H1 (cell line): ENCODE measurements at regions not wholly inside any gene's neighbourhood (a gene's known extent, or its start where the extent isn't known, plus 50 kb on each side); places are given as distances from the start of the nearest gene placed in this dataset.

Experiments used
- HDAC2 ChIP-seq, 2 experiments: fragments of 300-600 bp in 1 of 2; sonication (generic) in 1 of 2; IDR thresholded peaks; 2 replicates each; pipeline ENCODE4 v1.6.1; 2011 to 2012; ENCODE audit warnings: low read depth in 2 of 2, low read length in 2 of 2, mild to moderate bottlenecking in 2 of 2, moderate library complexity in 2 of 2, borderline replicate concordance in 1 of 2, inconsistent platforms in 1 of 2
- KDM5A ChIP-seq: fragments of 200-600 bp; IDR thresholded peaks from 2 replicates; pipeline ENCODE4 v1.7.1; 2012; ENCODE audit warnings: mild to moderate bottlenecking, low read length, inconsistent platforms, mixed read lengths
- MAFK ChIP-seq: IDR thresholded peaks from 2 replicates; pipeline ENCODE4 v1.6.1; 2012; ENCODE audit warnings: low read depth, mild to moderate bottlenecking, improper control_type of control experiment, low read length
- NRF1 ChIP-seq: IDR thresholded peaks from 2 replicates; pipeline ENCODE4 v1.6.1; 2011; ENCODE audit warnings: mild to moderate bottlenecking, low read depth, low read length, improper control_type of control experiment
- POU5F1 ChIP-seq: IDR thresholded peaks from 2 replicates; pipeline ENCODE4 v1.6.1; 2011; ENCODE audit warnings: low read depth, mild to moderate bottlenecking, low read length, moderate library complexity
- SIN3A ChIP-seq, 2 experiments: IDR thresholded peaks in 1 of 2; conservative IDR thresholded peaks in 1 of 2; 2 replicates each; pipeline ENCODE4 v1.6.1; 2011 to 2012; ENCODE audit warnings: low read length in 2 of 2, improper control_type of control experiment in 1 of 2, low read depth in 1 of 2, mild to moderate bottlenecking in 1 of 2
- ZNF274 ChIP-seq: IDR thresholded peaks from 2 replicates; pipeline ENCODE4 v1.7.0; 2012; ENCODE audit warnings: low read length, borderline replicate concordance; ENCODE audit errors: extremely low read depth
- TF ChIP-seq, protein P1 (sequence below): fragments of 300-600 bp; sonication (generic); IDR thresholded peaks from 2 replicates; pipeline ENCODE4 v1.7.1; 2012; ENCODE audit warnings: low read length, moderate library complexity, mild to moderate bottlenecking, inconsistent platforms; ENCODE audit not compliant: insufficient replicate concordance
- TF ChIP-seq, protein P2 (sequence below): IDR thresholded peaks from 2 replicates; pipeline ENCODE4 v1.6.1; 2012; ENCODE audit warnings: low read length, inconsistent platforms

DNA sequence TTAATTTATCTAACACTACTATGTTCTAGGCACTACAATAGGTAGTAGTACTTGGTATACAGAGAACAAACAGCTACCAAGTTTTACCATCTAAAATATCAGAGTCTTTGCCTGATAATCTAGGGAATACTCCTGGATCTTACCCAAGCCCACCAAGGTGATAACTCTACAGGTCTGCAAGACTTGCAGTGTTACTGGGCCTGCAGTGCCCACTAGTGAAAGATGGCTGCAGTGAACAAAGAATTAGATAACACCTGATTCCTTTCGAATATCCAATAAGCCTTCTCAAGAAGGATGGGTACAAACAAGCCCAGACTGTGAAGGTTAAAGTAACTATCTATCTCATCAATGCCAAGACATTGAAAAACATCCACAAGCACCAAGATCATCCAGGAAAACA is 317.0 kb upstream of the DCBLD2 start (continued):
- TF ChIP-seq, protein P1, sequence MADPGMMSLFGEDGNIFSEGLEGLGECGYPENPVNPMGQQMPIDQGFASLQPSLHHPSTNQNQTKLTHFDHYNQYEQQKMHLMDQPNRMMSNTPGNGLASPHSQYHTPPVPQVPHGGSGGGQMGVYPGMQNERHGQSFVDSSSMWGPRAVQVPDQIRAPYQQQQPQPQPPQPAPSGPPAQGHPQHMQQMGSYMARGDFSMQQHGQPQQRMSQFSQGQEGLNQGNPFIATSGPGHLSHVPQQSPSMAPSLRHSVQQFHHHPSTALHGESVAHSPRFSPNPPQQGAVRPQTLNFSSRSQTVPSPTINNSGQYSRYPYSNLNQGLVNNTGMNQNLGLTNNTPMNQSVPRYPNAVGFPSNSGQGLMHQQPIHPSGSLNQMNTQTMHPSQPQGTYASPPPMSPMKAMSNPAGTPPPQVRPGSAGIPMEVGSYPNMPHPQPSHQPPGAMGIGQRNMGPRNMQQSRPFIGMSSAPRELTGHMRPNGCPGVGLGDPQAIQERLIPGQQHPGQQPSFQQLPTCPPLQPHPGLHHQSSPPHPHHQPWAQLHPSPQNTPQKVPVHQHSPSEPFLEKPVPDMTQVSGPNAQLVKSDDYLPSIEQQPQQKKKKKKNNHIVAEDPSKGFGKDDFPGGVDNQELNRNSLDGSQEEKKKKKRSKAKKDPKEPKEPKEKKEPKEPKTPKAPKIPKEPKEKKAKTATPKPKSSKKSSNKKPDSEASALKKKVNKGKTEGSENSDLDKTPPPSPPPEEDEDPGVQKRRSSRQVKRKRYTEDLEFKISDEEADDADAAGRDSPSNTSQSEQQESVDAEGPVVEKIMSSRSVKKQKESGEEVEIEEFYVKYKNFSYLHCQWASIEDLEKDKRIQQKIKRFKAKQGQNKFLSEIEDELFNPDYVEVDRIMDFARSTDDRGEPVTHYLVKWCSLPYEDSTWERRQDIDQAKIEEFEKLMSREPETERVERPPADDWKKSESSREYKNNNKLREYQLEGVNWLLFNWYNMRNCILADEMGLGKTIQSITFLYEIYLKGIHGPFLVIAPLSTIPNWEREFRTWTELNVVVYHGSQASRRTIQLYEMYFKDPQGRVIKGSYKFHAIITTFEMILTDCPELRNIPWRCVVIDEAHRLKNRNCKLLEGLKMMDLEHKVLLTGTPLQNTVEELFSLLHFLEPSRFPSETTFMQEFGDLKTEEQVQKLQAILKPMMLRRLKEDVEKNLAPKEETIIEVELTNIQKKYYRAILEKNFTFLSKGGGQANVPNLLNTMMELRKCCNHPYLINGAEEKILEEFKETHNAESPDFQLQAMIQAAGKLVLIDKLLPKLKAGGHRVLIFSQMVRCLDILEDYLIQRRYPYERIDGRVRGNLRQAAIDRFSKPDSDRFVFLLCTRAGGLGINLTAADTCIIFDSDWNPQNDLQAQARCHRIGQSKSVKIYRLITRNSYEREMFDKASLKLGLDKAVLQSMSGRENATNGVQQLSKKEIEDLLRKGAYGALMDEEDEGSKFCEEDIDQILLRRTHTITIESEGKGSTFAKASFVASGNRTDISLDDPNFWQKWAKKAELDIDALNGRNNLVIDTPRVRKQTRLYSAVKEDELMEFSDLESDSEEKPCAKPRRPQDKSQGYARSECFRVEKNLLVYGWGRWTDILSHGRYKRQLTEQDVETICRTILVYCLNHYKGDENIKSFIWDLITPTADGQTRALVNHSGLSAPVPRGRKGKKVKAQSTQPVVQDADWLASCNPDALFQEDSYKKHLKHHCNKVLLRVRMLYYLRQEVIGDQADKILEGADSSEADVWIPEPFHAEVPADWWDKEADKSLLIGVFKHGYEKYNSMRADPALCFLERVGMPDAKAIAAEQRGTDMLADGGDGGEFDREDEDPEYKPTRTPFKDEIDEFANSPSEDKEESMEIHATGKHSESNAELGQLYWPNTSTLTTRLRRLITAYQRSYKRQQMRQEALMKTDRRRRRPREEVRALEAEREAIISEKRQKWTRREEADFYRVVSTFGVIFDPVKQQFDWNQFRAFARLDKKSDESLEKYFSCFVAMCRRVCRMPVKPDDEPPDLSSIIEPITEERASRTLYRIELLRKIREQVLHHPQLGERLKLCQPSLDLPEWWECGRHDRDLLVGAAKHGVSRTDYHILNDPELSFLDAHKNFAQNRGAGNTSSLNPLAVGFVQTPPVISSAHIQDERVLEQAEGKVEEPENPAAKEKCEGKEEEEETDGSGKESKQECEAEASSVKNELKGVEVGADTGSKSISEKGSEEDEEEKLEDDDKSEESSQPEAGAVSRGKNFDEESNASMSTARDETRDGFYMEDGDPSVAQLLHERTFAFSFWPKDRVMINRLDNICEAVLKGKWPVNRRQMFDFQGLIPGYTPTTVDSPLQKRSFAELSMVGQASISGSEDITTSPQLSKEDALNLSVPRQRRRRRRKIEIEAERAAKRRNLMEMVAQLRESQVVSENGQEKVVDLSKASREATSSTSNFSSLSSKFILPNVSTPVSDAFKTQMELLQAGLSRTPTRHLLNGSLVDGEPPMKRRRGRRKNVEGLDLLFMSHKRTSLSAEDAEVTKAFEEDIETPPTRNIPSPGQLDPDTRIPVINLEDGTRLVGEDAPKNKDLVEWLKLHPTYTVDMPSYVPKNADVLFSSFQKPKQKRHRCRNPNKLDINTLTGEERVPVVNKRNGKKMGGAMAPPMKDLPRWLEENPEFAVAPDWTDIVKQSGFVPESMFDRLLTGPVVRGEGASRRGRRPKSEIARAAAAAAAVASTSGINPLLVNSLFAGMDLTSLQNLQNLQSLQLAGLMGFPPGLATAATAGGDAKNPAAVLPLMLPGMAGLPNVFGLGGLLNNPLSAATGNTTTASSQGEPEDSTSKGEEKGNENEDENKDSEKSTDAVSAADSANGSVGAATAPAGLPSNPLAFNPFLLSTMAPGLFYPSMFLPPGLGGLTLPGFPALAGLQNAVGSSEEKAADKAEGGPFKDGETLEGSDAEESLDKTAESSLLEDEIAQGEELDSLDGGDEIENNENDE: no peak
- no peak for TF ChIP-seq KDM5A
- no peak for TF ChIP-seq HDAC2 (IDR thresholded peaks at IDR 0.05; ENCODE audit: borderline replicate concordance in 1 of 2, low read depth in 2 of 2, low read length in 2 of 2)
- TF ChIP-seq POU5F1: no peak
- no peak for TF ChIP-seq MAFK
- TF ChIP-seq, protein P2, sequence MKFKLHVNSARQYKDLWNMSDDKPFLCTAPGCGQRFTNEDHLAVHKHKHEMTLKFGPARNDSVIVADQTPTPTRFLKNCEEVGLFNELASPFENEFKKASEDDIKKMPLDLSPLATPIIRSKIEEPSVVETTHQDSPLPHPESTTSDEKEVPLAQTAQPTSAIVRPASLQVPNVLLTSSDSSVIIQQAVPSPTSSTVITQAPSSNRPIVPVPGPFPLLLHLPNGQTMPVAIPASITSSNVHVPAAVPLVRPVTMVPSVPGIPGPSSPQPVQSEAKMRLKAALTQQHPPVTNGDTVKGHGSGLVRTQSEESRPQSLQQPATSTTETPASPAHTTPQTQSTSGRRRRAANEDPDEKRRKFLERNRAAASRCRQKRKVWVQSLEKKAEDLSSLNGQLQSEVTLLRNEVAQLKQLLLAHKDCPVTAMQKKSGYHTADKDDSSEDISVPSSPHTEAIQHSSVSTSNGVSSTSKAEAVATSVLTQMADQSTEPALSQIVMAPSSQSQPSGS: no peak
- no peak for TF ChIP-seq ZNF274
- no peak for TF ChIP-seq NRF1
- no peak for TF ChIP-seq SIN3A (conservative IDR thresholded peaks at IDR 0.05 in 1 of 2, IDR thresholded peaks at IDR 0.05 in 1 of 2; ENCODE audit: low read depth in 1 of 2, low read length in 2 of 2)
